HG03103 (cell line): ENCODE measurements at regions not wholly inside any gene's neighbourhood (a gene's known extent, or its start where the extent isn't known, plus 50 kb on each side); places are given as distances from the start of the nearest gene placed in this dataset.

ENCODE experiments used
- ATAC-seq: cut with Tn5 transposase; IDR thresholded peaks from one replicate; pipeline ENCODE4 v1.9.1; 2021; ENCODE audit warnings: low read depth; ENCODE audit not compliant: unreplicated experiment

GRCh38 chr20:10984913-10985312, 311.1 kb upstream of the JAG1 start:
- ATAC-seq = no peak

DNA sequence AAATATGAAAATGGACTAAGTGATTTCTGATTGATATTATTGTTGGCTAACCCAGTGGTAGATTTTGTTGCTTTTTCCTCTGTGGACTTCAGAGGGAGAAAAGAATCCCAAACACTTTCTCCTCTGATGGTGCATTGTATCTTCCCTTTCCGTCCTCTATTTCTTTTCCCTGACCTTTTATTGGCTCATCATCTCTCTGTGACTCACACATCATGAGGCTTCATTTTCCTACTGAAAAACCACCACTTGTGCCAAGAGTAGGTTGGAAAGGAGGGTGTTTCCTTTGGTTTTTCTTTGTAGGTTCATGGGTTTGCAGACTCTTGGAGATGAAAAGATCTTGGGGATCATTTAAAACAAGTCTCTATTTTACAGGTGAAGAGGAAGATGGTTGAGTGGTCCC, 311.7 kb upstream of the JAG1 start:
- ATAC-seq = no peak

GRCh38 chr20:10986586-10986985, 312.8 kb upstream of the JAG1 start:
- no peak for ATAC-seq

DNA sequence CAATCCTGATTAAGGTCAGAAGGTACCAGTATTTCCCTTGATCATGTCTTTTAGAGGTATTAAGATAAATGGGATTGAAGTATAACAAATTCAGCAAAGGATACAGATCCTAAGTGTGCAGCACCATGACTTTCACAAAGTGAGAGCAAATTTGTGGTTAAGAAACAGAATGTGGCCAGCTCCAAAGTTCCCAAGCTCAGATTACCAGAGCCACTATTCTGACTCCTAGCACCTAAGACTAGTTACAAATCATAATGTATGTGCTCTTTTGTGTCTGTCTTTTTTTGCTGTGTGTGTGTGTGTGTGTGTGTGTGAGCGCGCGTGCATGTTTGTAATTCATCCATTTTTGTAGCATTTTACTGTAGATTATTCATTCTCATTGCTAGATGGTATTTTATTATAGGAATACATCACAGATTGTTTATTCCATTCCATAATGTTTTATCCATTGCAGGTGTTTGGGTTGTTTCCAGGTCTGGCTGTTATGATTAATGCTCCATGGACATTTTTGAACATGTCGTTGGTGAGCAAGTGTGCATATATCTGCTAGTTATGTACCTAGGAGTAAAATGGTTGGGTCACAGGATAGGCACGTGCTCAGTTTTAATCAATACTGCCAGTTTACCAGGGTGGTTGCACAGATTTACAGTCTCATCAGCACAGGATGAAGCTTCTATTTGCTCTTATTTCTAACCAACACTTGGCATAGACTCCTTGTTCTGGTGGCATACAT, 314.0 kb upstream of the JAG1 start:
- ATAC-seq = no peak

- no peak for ATAC-seq
Measured at GRCh38 chr20:10990625-10991382, 317.0 kb upstream of the JAG1 start.

DNA sequence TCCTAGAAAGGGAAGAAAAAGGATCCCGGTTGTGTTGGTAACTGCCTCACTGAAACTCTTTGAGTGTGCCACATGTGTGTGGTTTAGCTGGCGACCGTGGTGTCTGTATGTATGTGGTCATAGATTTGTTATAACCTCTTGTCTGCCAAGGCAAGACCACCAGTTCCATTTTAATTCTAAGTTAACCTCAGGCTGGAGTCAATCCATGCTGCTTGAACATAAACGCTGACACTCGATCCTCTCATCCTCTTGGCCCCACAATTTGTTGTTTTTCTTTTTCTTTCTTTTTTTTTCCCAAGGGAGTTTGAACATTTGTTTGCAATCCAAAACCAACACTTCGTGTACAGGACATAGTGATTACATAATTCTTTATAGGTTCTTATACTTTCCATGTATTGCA, 318.9 kb upstream of the JAG1 start:
- ATAC-seq = no peak

DNA sequence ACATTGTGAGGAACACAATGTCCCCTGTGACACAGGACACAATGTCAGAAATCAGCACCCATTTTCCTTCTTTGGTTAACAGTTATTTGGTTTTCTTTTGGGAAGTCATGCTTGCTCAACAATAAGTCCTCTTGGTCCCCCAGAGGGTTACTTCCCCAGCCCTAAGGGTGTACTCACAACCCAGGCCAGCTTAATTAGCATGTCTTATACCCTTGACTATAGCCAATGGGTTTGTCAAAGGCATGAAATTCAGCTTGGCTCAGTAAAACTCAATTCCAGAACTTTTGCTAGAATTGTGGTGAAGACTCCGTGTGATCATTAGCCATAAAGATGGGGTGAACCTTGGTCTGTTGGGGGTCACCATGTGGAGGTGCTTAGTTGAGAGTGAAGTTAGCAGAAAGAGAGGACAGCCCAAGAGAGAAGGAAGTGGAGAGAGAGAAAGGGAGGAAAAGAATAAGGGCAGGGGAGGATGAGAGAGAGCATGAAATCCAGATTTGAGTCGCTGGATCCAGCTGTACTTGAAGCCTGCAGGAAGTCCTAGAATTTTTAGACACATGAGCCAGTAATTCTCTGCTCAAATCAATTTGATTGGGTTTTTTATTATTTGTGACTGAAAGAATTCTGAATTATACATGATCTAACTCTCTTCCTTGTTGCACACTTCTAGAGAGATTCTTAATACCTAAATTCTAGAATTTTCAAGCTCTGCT, 321.3 kb upstream of the JAG1 start:
- no peak for ATAC-seq

DNA sequence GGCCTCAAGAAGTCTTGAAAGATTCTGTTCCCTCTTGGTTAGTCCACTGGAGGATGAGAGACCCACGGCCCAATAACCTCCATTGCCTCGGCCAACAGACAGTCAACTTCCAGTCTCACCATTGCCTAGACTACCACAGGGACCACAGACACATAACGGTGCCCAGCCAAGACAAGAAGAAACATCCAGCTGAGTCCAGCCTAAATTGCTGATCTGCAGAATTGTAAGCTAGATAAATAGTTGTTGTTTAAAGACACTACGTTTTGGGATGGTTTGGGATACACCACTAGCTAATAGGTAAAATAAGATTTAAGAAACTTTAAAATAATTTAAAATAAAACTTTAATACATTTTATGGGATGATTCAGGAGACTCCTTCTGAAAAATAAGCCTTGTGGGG, 324.7 kb upstream of the JAG1 start:
- ATAC-seq = no peak

GRCh38 chr20:11000416-11000815, 326.6 kb upstream of the JAG1 start:
- ATAC-seq = no peak

DNA sequence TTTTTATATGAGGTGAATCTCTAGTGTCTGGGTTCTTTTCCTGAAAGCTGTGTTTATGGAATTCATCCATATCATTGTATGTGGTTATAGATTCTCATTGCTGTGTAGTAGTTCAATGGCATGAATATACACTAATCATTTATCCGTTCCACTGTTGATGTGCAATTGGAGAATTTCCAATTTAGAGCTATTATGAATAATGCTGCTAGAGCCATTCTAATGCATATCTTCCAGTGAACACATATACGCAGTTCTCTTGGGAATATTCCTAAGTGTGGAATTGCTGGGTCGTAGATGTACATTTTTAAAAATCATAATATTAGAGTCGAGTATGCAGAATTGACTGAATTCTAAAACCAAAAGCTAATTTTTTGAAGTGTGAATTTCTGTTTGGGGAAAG, 327.5 kb upstream of the JAG1 start:
- ATAC-seq = no peak

DNA sequence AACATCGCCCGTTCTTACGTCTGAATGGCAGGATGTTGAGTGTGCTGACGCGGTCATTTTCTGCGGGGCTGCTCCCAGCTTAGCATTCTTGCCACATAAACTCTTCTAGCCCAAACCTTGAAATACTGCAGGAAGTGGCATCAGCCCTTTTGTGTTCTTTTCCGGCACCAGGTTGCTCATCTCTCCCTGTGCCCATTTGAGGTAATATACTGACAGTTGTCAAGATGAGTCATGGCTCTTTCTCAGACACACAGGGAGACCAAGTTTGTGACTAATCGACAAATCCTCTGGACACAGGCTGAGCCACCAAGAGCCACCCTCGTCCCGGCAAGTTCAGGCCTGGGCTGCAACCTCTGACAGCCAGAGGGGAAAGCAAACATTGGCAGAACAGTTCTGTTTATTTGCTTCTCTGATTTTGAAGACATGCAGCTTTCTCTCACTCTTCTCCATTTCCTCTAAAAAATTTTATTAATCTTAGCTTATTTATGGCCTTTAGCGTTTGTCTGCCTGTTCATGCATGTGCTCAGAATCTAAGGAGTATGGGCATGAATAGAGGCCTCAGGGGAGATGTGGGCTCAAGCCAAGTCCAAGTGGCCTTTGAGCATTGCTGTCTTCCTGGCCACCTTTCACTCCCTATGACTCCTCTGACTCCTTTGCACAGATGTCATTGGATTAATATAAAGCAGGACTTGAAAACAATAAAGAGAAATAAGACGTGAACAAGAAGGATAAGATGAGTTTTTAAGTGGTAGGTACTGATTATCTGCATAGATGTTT, 328.2 kb upstream of the JAG1 start:
- ATAC-seq = no peak

GRCh38 chr20:11003341-11003740, 329.5 kb upstream of the JAG1 start:
- ATAC-seq = no peak

GRCh38 chr20:11008444-11009033, 334.7 kb upstream of the JAG1 start:
- ATAC-seq = no peak

DNA sequence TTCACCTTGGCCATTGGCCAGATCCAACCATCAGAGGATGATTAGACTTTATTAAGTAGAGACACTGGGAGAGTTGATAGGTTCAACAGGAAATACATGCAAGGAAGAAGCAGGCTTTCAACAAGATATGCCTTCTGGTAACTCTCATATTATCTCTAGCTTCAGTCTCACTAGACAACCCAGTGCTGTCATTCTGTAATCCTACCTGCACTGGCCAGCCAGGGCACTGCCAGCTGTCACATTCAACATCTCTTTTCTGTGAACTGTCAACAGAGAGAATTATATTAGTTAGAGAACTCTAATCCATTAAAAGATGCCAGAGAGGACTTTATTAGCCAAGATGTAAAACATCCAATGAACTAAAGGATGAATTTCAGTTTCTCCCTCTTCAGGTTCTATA, 337.9 kb upstream of the JAG1 start:
- ATAC-seq = no peak

DNA sequence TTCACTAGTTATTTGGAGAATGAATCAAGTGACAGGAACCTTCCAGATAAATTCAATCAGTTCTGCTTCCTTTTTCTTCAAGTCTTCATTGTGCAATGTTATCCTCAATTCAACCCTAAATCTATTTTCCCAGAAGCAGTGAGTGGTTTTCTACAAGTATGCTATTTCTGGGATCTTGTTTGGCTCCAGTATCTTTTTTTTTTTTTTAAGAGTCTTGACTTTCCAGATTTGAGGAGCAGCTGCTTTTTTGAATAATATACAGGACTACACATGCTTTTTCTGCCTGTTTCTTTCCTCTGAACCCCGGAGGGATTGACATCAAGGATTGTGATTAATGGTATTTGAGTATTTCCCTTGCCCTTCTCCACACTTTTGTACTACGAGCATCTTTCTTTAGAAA, 339.2 kb upstream of the JAG1 start:
- ATAC-seq = no peak

DNA sequence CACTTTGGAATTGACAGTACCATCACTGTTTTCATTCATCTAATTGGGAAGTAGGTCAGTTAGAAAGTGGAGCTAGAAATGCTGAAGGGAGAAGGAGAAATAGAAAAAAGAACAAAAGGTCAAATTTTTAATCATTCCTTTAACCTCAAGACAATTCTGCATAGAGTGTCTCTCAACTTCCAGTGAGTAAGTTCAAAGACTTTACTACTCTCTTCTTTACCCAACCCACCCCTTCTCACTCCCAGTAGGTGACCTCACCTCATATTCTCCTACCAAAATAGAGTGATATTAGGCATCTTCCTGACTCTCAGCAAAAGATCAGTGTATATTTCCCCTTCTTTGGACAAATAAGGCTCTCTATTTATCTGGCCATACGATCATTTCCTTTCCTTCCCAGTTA, 340.0 kb upstream of the JAG1 start:
- ATAC-seq = no peak

DNA sequence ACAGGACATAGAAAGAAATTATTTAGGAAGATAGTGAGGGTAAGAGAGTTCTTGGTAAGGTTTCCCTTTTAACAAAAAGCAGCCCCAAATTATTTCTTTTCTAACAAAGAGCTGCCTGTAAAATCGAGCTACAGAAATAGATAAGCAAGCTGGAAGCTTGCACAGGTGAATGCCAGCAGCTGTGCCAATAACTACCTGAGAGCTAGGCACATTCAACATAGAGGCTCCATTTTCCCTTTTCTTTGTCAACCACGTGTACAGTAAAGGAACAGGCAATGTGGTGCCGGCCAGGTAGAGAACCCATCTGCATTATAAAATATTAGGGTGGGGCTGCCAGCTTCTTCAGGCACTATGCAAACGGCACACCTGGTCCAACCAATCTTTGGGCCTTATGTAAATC, 341.6 kb upstream of the JAG1 start:
- no peak for ATAC-seq

GRCh38 chr20:11017446-11017845, 343.6 kb upstream of the JAG1 start:
- no peak for ATAC-seq

- no peak for ATAC-seq
Measured at GRCh38 chr20:11018668-11019170, 344.9 kb upstream of the JAG1 start.

- ATAC-seq = no peak
Measured at GRCh38 chr20:11020712-11021111, 346.9 kb upstream of the JAG1 start.
